Nephron progenitor cell (in vitro differentiated cells): ENCODE measurements at regions not wholly inside any gene's neighbourhood (a gene's known extent, or its start where the extent isn't known, plus 50 kb on each side); places are given as distances from the start of the nearest gene placed in this dataset.
A peak's percentile ranks its signal among the peaks of the same experiment; 100 is the strongest.

Source experiments
- DNase-seq: peaks from one replicate; pipeline ENCODE4 v3.0.0; 2021
- H3K27ac Mint-ChIP-seq: 2 replicates; pipeline ENCODE4 v1.8.0; 2021; ENCODE audit warnings: mild to moderate bottlenecking, moderate library complexity, mixed read lengths
- H3K27me3 Mint-ChIP-seq: 2 replicates; pipeline ENCODE4 v1.8.0; 2021; ENCODE audit warnings: mild to moderate bottlenecking, low read depth, mixed read lengths; ENCODE audit not compliant: poor library complexity
- H3K36me3 Mint-ChIP-seq: 2 replicates; pipeline ENCODE4 v1.8.0; 2021; ENCODE audit warnings: low read depth, mixed read lengths
- H3K4me1 Mint-ChIP-seq: 2 replicates; pipeline ENCODE4 v1.8.0; 2021; ENCODE audit warnings: mixed read lengths
- H3K4me3 Mint-ChIP-seq: 2 replicates; pipeline ENCODE4 v1.8.0; 2021; ENCODE audit warnings: mild to moderate bottlenecking, moderate library complexity, mixed read lengths
- H3K9me3 Mint-ChIP-seq: 2 replicates; pipeline ENCODE4 v1.8.0; 2021; ENCODE audit warnings: mild to moderate bottlenecking, moderate library complexity, mixed read lengths
- TF ChIP-seq, protein P1 (sequence below): fragments of 200-600 bp; sonication (generic); IDR thresholded peaks from 2 replicates; pipeline ENCODE4 v1.5.0; 2021; ENCODE audit warnings: antibody characterized with exemption

DNA sequence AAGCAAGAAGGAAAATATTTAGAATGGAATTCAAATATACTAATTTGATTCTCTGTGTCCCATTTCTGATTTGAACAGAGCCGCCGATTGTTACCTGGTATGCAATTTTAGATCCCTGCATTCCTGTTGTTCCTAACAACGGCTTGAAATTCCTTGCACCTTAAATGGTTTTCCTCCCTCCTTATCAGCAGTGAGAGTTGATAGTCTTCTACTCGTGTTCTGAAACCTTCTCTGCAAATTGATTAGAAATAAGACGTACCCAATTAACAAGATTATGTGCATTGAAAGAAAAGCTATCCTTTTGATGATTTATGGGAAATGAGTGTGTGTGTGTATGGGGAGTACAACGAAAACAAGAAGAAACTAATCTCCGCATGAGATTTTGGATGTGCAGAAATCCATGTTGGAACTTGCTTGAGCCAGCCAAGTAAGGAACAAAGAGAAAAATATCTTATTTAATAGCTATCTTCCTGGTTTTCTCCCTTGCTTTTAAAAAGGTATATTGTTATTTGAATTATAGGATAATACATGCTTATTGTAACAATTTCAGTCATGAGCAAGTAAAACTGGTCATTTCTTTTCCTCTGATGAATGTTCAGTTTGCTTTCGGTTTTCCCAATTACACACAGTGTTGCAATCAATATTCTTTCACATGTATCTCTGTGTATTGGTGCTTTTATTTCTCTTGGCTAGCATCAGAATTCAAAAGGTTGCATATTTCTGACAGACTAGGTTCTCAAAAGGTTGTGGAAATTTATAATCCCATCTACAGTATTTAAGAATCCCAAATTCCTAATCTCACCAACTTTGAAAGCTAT, 211.1 kb upstream of the ACTBL2 start:
- TF ChIP-seq, protein P1, sequence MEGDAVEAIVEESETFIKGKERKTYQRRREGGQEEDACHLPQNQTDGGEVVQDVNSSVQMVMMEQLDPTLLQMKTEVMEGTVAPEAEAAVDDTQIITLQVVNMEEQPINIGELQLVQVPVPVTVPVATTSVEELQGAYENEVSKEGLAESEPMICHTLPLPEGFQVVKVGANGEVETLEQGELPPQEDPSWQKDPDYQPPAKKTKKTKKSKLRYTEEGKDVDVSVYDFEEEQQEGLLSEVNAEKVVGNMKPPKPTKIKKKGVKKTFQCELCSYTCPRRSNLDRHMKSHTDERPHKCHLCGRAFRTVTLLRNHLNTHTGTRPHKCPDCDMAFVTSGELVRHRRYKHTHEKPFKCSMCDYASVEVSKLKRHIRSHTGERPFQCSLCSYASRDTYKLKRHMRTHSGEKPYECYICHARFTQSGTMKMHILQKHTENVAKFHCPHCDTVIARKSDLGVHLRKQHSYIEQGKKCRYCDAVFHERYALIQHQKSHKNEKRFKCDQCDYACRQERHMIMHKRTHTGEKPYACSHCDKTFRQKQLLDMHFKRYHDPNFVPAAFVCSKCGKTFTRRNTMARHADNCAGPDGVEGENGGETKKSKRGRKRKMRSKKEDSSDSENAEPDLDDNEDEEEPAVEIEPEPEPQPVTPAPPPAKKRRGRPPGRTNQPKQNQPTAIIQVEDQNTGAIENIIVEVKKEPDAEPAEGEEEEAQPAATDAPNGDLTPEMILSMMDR = no peak
- Mint-ChIP-seq H3K27ac (peak overlapping the region; percentile 93), H3K27me3 (peaks cover 3% of the 10 kb centered on the region), H3K9me3 (no peaks in the 10 kb centered on the region), H3K36me3 (no peaks in the 10 kb centered on the region), H3K4me3 (no peak overlapping the region), H3K4me1 (peaks cover 56% of the 10 kb centered on the region)
- DNase-seq = no peak

DNA sequence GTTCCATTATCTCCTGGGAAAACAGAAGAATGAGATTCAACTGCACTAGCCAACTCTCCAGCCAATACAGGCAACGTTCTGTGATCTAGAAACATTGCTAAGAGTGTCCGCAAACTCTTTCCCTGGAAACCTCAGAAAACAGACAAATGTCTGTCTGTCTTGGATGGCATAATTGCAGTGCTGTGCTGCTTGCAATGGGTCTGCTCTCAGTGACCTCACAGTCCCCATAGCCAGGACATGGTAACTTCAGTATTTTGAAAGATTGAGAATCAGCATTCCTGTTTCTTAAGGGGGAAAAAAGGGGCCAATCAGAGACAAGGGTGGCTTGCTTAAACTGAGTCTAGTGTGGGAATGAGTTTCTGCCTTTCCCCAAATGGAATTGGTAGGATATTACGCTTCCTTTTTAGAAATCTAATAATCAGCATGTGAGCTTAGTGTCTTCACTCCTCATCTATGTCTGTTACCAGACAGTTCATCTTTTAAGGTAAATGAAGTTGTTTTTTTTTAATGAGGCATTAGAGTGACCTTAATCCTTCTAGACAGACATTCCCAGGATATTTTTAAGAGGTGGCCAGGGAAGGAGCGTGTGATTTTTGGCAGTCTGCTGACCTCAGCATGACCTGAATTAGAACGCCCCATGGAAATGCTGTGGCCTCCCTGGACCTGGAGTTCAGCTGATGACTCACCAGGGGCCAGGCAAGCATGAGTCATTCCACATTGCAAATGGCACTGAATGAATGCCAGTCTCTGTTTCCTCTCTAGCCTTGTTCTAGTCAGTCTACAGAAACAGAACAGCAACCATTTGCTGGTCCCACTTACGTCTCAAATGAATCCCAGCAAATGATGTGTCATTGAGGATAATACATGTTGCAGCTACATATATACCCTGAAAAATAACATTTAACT, 210.2 kb upstream of the ACTBL2 start:
- peak overlapping the region; percentile 21 for H3K4me3 Mint-ChIP-seq
- DNase-seq = peak; percentile 13
- H3K4me1 Mint-ChIP-seq = peaks cover 56% of the 10 kb centered on the region
- TF ChIP-seq, protein P1 = no peak
- H3K36me3 Mint-ChIP-seq = no peaks in the 10 kb centered on the region
- peaks cover 4% of the 10 kb centered on the region for H3K9me3 Mint-ChIP-seq
- H3K27ac Mint-ChIP-seq = peak overlapping the region; percentile 93
- peaks cover 3% of the 10 kb centered on the region for H3K27me3 Mint-ChIP-seq

DNA sequence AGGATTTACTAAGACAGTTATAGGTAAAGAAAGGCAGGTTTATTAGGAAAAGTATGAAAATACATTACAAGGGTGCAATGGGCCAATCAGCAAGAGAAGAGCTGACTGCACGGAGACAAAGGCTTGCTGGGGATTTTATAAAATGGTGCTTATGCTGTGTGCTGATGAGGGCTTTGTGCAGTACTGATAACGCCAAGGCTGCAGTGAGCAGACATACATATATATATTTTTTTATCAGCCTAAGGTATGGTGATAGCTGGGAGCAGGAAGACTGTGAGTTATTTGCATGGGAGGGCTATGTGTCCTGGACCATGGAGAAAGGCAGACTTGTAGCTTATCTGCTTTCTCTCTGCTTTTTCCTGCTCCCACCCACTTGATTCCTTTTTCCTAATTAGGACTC, 208.1 kb upstream of the ACTBL2 start:
- peaks cover 59% of the 10 kb centered on the region for H3K4me1 Mint-ChIP-seq
- H3K27me3 Mint-ChIP-seq = peaks cover 3% of the 10 kb centered on the region

DNA sequence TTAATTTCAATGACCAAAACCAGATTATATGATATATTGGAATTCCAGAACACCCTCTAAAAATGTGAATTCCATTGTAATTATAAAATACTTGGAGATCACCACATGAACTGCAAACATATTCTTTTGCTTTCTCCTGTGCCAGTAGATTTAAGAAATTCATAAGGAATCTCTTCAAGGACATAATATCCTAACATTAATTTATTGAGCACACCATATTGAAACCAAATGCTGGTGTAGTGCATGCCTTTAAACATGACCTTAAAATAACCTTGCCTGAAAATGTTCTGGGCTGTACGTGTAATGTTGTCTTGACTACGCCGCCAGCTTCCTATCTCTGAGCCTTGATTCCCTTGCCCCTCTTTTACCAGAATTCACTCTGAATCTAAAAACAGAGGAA, 205.0 kb upstream of the ACTBL2 start:
- Mint-ChIP-seq H3K27ac (no peak overlapping the region), H3K4me1 (peaks cover 57% of the 10 kb centered on the region), H3K36me3 (peaks cover 8% of the 10 kb centered on the region), H3K27me3 (peaks cover 3% of the 10 kb centered on the region), H3K4me3 (no peak overlapping the region), H3K9me3 (peaks cover 19% of the 10 kb centered on the region)
- TF ChIP-seq, protein P1 = no peak
- DNase-seq = no peak

More for the DNA sequence above, 208.1 kb upstream of the ACTBL2 start:
- Mint-ChIP-seq H3K9me3 (peaks cover 18% of the 10 kb centered on the region), H3K36me3 (peaks cover 8% of the 10 kb centered on the region), H3K4me3 (no peak overlapping the region), H3K27ac (peak overlapping the region; percentile 55)
- TF ChIP-seq, protein P1 = no peak
- no peak for DNase-seq

DNA sequence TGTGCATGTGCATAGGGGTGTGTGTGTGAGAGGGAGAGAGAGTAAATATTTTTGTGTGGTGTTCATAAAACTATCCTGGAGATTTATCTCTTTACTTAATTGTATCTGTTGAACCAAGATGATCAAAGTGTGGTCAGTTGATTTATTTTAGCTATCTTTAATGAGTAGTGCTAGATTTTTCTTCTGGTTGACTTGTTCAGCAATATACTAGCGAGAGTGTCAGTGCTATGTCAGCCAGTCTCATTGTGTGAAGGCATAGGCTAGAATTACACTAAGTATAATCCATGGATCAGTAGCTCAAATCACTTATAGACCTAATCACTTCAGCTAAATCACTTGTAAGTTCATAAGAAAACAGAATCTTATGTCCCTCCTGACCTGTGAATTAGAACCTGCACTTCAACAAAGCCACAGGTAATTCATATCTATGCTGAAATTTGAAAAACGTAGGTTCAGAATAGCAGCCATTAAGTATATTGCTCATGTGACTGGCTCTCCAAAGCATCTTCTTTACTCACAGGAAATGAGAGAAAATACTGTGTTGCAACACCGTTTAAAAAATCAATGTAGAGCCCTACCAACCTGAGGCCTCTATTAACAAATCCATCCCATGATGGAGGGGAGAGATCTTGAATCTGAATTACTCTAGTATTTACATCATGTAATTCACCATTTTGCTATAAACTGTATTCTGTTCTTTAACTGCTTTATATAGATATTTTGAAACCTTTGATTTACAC, 203.1 kb upstream of the ACTBL2 start:
- Mint-ChIP-seq H3K4me1 (peaks cover 41% of the 10 kb centered on the region), H3K9me3 (peaks cover 19% of the 10 kb centered on the region), H3K4me3 (no peak overlapping the region), H3K36me3 (peaks cover 8% of the 10 kb centered on the region), H3K27ac (peak overlapping the region; percentile 86), H3K27me3 (peaks cover 2% of the 10 kb centered on the region)
- DNase-seq = no peak
- TF ChIP-seq, protein P1 = no peak
